ENCODE measurements at regions not wholly inside any gene's neighbourhood (a gene's known extent, or its start where the extent isn't known, plus 50 kb on each side); places are given as distances from the start of the nearest gene placed in this dataset.

DNA sequence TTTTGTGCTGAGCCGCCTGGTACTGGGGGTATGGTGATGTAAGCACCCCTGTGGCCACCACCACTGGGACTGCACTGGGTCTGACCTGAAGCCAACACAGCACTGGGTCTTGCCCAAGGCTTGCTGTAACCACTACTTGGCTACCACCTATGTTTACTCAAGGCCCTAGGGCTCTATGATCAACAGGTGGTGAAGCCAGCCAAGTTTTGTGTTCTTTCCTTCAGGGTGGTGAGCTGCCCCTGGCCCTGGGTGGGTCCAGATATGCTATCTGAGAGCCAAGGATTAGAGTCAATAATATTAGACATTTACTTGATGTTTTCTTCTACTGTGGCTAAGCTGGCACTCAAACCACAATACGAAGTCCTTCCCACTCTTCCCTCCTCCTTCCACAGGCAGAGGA, 55.1 kb upstream of the PAGE4 start:
- DNase-seq: no peak

DNA sequence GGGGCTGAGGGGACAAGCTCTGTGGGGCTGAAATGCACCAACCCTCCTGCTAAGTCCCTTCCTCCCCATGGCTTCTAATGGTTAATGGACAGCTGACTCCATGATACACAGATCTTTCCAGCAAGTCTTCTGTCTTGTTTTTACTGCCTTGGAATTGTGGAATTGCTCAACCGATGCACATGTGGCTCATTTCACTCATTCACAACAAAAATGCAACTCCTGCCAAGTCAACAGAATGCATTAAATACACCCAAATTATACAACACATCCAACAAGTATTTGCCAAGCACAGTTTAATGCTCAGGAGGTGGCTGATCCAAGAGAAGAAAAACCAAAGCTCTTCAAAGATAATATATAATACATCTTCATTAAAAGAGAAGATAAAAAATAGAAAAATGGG, 61.9 kb upstream of the PAGE4 start:
- DNase-seq: no peak

DNA sequence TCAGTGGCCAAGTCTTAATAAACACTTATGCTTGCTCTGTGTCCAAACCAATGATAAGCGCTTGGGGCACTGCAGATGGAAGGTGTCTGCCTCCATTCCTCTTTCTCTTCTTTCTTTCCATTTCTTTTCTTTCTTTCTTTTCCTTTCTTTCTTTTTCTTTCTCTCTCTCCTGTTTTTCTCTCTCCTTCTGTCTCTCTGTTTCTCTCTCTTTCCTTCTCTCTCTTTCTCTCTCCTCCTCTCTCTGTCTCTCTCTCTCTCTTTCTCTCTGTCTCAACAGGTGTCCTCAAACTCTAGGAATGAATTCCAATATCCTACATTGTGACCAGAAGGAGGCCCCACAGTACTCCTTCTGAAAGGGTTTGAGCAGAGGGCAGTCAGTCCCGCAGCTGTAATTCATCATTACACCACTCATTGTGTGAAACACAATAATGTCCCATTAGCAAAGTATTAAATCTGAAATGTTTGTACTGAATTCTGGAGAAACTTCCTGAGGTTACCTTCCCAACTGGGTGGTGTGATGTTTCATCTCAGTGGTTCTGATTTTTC, 66.5 kb upstream of the PAGE1 start:
- DNase-seq: no peak

DNA sequence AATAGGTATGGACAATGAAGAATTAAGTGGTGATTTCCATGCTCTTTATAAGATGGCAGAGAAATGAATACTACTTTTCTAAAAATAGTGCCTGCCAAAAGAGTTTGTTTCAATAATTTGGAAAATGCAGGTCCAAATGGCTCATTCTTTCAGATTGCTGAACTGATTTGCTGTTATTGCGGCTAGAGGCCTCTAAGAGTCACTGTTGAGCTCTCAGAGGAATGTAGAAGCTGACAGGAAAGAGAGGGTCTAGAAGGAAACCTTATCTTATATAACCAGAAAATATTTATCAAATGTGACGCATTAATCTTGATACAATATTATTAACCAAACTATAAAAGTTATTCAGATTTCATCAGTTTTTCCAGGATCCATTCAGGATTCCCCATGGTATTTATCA, 65.7 kb upstream of the PAGE1 start:
- no peak for DNase-seq

DNA sequence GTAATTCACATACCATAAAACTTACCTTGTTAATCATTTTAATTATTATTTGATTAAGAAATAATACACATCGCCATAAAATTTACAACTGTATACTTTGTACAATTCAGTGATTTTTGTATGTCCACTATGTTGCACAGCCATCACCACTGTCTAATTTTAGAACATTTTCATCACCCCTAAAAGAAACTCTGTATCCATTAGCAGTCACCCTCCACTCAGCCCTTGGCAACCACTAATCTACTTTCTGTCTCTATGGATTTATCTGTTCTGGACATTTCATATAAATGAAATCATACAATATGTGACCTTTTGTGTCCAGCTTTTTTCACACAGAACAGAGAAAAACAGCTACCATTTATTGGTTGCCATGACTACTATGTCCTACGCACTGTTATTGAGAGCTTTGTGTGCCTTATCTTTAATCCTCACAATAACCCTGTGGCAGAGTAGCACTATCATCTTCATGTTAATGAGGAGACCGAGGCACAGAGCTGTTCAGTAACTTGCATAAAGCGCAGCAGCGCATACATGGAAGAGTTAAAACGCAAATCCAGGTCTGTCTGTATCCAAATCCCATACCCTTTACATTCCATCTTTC, 64.6 kb upstream of the PAGE1 start:
- DNase-seq: no peak

DNA sequence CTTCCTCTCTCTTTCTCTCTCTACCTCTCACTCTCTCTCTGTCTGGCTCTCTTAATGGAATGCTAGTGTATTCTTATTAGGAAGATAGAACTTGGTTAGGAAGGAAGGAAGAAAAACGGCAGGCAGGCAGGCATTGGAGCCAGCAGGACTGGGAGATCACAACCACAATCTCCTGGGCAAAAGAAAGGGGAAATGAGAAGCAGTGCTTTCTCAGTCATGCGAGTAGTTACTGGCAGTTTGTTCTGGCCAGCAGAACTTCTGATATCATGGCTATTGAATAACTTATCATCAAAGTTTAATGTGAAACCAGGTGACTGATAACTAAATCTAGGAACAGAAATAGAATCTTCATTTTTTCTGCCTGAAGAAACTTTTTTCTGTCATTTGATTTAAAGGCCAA, 60.9 kb upstream of the PAGE1 start:
- DNase-seq: no peak

DNA sequence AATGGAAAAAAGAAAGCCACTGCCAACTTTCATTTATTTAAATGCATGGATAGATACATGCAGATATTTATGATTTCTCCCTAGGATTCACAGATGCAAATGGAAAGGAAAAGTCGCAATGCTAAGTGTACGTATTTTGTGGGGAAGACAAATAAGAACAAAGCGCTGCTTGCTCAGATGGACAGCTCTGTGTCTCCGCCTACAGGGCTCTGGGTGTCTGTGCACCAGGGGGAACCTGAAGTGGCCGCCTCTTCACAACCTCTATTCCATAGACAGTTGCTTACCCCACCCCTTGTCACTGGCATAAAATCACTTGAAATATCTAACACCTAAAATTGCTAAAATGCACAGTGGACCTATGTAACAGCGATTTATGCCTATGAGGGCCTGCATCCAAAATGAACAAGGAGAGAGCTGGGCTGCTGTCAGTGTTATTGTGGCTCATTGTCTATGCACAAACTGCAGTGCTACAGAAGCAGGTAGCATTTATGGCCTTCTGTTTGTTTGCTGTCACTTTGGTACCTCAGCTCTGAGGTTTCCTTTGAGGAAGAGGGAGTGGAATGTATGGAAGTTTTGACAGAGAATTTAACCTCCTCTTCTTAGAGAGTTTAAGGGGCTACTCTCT, 58.6 kb upstream of the PAGE1 start:
- DNase-seq: peak; percentile 70

DNA sequence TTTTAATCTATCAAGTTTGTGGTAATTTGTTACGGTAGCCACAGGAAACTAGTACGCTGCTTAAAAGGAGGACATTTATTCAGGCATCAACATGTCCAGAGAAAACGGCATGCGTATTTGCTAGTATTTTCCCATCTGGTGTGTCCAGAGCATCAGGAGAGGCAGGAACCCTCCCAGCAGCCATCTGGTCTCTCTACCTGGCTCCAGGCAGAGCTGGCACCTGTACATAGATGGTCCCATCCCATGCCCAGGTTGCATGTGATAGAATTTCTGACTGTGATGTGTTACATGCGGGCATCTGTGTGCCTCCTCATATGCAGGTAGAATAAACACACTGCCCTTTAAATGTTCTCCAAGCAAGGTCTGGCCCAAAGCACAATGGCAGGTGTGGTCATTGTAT, 57.9 kb upstream of the PAGE1 start:
- DNase-seq: no peak

DNA sequence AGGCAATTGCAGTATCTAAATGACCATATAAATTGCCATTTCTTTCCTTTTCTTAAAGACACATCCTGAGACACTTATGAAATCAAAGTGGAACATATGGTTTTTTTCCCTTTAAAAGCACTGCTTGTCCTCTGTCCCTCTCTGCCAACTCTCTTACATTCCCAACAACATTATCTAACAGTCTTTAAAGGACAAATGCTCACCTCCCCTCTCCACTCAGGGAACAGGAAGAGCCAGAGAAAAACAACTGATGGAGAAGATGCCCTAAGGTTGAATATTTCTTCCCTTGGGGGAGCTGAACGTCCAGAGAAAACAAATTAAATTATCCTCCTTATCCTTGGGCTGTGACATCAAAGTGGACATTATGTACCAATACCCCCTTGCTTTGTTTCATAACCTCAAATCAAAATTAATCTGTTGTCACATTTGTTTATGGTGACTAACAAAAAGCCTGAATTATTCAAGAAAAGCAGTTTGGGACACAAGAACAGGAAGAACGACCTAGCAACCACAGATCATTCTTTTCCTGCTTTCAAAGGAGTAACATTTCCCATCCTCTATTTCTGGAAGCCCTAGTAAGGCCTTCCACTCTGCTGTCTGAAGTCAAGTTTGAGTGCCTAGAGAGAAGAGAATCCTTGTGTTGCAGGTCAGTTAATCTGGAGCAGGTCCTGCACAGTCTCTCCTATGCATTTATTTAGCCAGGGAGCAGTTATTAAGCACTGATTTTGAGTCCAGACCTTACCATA, 52.6 kb upstream of the PAGE1 start:
- no peak for DNase-seq

DNA sequence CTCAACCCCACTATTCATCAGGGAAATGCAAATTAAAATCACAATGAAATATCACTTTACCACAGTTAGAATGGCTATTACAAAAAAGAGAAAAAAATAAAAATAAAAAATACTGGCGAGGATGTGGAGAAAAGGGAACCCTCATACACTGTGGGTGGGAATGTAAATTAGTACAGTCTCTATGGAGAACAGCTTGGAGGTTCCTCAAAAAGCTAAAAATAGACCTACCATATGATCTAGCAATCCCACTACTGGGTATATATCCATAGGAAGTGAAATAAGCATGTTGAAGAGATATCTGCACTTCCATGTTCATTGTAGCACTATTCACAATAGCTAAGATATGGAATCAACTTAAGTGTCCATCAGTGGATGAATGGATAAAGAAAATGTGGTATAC, 50.5 kb upstream of the PAGE1 start:
- DNase-seq: no peak

All from islet precursor cell (in vitro differentiated cells).